ENCODE measurements at regions not wholly inside any gene's neighbourhood (a gene's known extent, or its start where the extent isn't known, plus 50 kb on each side); places are given as distances from the start of the nearest gene placed in this dataset.
A peak's percentile ranks its signal among the peaks of the same experiment; 100 is the strongest.
"Not testable (repeated sequence)": the region's sequence is repeated elsewhere in the genome, so short reads cannot be mapped to it uniquely, and the experiment has no call there.

- DNase-seq (ENCODE audit: low spot score), result no peak
Observed at GRCh38 chr1:200317236-200317635, 92.6 kb downstream of the ZNF281 start.

GRCh38 chr1:200316148-200316803, 93.6 kb downstream of the ZNF281 start:
- DNase-seq (ENCODE audit: low spot score), result no peak

GRCh38 chr1:200314085-200314750, 95.6 kb downstream of the ZNF281 start:
- no peak for DNase-seq (ENCODE audit: low spot score)

- DNase-seq (ENCODE audit: low spot score), result no peak
Observed at GRCh38 chr1:200311256-200311655, 98.6 kb downstream of the ZNF281 start.

- DNase-seq (ENCODE audit: low spot score), result no peak
Observed at GRCh38 chr1:200310824-200311223, 99.0 kb downstream of the ZNF281 start.

GRCh38 chr1:200307755-200308066, 102.1 kb downstream of the ZNF281 start:
- no peak for DNase-seq (ENCODE audit: low spot score)

GRCh38 chr1:200306944-200307754, 102.7 kb downstream of the ZNF281 start:
- DNase-seq (ENCODE audit: low spot score), result no peak

- no peak for DNase-seq (ENCODE audit: low spot score)
Observed at GRCh38 chr1:200305806-200306205, 104.0 kb downstream of the ZNF281 start.

GRCh38 chr1:200304171-200304570, 105.7 kb downstream of the ZNF281 start:
- no peak for DNase-seq (ENCODE audit: low spot score)

GRCh38 chr1:200302921-200303290, 106.9 kb downstream of the ZNF281 start:
- DNase-seq (ENCODE audit: low spot score), result no peak

- peak; percentile 13 for DNase-seq (ENCODE audit: low spot score)
Observed at GRCh38 chr1:200302192-200302920, 107.5 kb downstream of the ZNF281 start.

GRCh38 chr1:200301152-200301551, 108.7 kb downstream of the ZNF281 start:
- DNase-seq (ENCODE audit: low spot score), result no peak

- no peak for DNase-seq (ENCODE audit: low spot score)
Observed at GRCh38 chr1:200299571-200299970, 110.3 kb downstream of the ZNF281 start.

- no peak for DNase-seq (ENCODE audit: low spot score)
Observed at GRCh38 chr1:200298242-200298641, 111.6 kb downstream of the ZNF281 start.

- no peak for DNase-seq (ENCODE audit: low spot score)
Observed at GRCh38 chr1:200296091-200296661, 113.7 kb downstream of the ZNF281 start.

GRCh38 chr1:200294241-200294640, 115.6 kb downstream of the ZNF281 start:
- DNase-seq (ENCODE audit: low spot score), result no peak

- DNase-seq (ENCODE audit: low spot score), result no peak
Observed at GRCh38 chr1:200292699-200293098, 117.1 kb downstream of the ZNF281 start.

GRCh38 chr1:200291106-200291505, 118.7 kb downstream of the ZNF281 start:
- DNase-seq (ENCODE audit: low spot score), result no peak

GRCh38 chr1:200290010-200290685, 119.7 kb downstream of the ZNF281 start:
- DNase-seq (ENCODE audit: low spot score), result no peak

GRCh38 chr1:200288226-200288625, 121.6 kb downstream of the ZNF281 start:
- DNase-seq (ENCODE audit: low spot score), result no peak

- not testable (repeated sequence) for DNase-seq (ENCODE audit: low spot score)
Observed at GRCh38 chr1:200284236-200284635, 125.6 kb downstream of the ZNF281 start.

Measured in mucosa of gallbladder (tissue), 1 donor.